ENCODE measurements at regions not wholly inside any gene's neighbourhood (a gene's known extent, or its start where the extent isn't known, plus 50 kb on each side); places are given as distances from the start of the nearest gene placed in this dataset.
"Not testable (repeated sequence)": the region's sequence is repeated elsewhere in the genome, so short reads cannot be mapped to it uniquely, and the experiment has no call there.

GRCh38 chr5:86284400-86285190 is 333.1 kb upstream of the COX7C start:
- TF ChIP-seq, protein P1, sequence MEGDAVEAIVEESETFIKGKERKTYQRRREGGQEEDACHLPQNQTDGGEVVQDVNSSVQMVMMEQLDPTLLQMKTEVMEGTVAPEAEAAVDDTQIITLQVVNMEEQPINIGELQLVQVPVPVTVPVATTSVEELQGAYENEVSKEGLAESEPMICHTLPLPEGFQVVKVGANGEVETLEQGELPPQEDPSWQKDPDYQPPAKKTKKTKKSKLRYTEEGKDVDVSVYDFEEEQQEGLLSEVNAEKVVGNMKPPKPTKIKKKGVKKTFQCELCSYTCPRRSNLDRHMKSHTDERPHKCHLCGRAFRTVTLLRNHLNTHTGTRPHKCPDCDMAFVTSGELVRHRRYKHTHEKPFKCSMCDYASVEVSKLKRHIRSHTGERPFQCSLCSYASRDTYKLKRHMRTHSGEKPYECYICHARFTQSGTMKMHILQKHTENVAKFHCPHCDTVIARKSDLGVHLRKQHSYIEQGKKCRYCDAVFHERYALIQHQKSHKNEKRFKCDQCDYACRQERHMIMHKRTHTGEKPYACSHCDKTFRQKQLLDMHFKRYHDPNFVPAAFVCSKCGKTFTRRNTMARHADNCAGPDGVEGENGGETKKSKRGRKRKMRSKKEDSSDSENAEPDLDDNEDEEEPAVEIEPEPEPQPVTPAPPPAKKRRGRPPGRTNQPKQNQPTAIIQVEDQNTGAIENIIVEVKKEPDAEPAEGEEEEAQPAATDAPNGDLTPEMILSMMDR (IDR thresholded peaks at IDR 0.05; ENCODE audit: poor library complexity) = not testable (repeated sequence)
- TF ChIP-seq EZH2 (IDR thresholded peaks at IDR 0.05; ENCODE audit: borderline replicate concordance); EZH2phosphoT487 (IDR thresholded peaks at IDR 0.05; ENCODE audit: low read depth, severe bottlenecking, unreplicated experiment): not testable (repeated sequence)
